ENCODE measurements at regions not wholly inside any gene's neighbourhood (a gene's known extent, or its start where the extent isn't known, plus 50 kb on each side); places are given as distances from the start of the nearest gene placed in this dataset.
"Not testable (repeated sequence)": the region's sequence is repeated elsewhere in the genome, so short reads cannot be mapped to it uniquely, and the experiment has no call there.

DNA sequence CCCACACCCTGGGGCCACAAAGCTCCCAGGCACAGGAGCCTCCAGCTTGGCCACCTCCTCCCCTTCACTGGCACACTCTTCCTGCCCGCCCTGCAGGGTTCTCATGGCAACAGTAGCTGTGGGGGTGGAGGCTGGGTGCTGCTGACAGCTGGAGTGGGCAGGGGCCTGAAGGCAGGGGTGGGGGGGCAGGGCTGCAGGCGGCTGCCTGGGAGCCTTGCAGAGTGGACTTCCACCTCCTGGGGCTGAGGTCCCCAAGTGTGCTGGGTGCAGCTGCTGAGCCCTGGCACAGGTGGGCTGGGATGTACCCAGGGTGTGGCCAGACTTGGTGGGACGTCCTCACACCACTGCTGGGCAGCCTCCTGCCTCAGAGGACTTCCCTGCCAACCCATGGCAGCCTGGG is 254.8 kb downstream of the ANKRD30B start:
- peak; percentile 24; the same call in 2 of the 3 replicates for ATAC-seq (ENCODE audit: low read depth)
- DNase-seq (ENCODE audit: low spot score); H3K9me3 ChIP-seq (ENCODE audit: severe bottlenecking): not testable (repeated sequence)

DNA sequence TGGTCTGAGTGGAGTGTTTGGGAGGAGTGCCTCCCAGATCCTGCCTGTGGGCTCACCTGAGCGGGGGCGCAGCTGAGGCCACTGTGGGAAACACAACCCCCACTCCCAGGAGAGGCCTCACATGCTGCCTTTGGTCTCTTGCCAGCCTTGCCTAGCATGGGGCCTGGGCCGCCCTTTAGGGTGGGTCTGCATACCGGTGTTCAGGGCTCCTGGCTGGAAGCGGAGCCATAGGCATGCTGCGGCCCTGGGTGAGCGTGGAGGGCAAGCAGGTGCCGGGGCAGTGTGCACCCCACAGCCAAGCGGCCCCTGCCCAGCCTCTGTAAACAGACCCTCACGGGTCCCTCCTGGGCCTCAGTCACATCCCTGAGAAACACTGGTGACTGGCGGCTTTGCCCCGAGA is 255.3 kb downstream of the ANKRD30B start:
- not testable (repeated sequence) for H3K36me3 ChIP-seq (ENCODE audit: low read depth); H3K27ac ChIP-seq (ENCODE audit: poor library complexity, severe bottlenecking); DNase-seq (ENCODE audit: low spot score); H3K27me3 ChIP-seq (ENCODE audit: insufficient read depth, poor library complexity, severe bottlenecking); H3K9me3 ChIP-seq (ENCODE audit: severe bottlenecking); H3K4me3 ChIP-seq (ENCODE audit: severe bottlenecking); ATAC-seq (ENCODE audit: low read depth); H3K4me1 ChIP-seq (ENCODE audit: insufficient read depth, poor library complexity, severe bottlenecking)

More for the DNA sequence above, 254.8 kb downstream of the ANKRD30B start:
- H3K36me3 ChIP-seq (ENCODE audit: low read depth); H3K27ac ChIP-seq (ENCODE audit: poor library complexity, severe bottlenecking); H3K4me3 ChIP-seq (ENCODE audit: severe bottlenecking); H3K4me1 ChIP-seq (ENCODE audit: insufficient read depth, poor library complexity, severe bottlenecking); H3K27me3 ChIP-seq (ENCODE audit: insufficient read depth, poor library complexity, severe bottlenecking): not testable (repeated sequence)

DNA sequence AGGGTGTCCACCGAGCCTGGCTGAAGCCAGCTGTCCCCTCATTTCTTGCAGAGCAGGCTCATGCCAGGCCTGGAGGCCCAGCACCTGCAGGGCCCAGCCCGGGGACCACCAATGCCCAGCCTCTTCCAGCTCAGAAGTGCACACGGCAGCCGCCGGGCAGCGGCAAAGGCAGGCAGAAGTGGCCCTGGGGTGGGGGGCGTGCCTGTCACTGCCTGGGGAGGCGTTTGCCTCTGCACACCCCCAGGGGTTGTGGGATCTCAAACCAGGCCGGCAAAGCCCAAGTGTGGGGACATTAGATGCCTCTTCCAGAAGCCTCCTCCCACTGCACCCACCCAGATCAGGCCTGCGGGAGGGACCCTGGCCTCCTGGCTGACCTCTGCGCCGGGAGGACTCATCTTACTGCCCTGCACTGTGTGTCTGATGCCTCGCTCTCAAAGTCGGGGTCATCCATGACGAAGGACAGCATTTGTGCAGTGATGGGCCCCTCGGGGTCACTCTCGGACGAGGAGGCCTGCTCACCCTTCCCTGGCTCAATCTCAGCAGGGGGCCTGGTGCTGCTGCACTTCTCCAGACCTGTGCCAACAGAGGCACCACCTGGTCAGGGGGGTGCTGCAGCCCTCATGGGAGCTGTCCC is 255.8 kb downstream of the ANKRD30B start:
- not testable (repeated sequence) for ATAC-seq (ENCODE audit: low read depth); H3K4me3 ChIP-seq (ENCODE audit: severe bottlenecking); H3K27me3 ChIP-seq (ENCODE audit: insufficient read depth, poor library complexity, severe bottlenecking); H3K27ac ChIP-seq (ENCODE audit: poor library complexity, severe bottlenecking); H3K4me1 ChIP-seq (ENCODE audit: insufficient read depth, poor library complexity, severe bottlenecking); H3K9me3 ChIP-seq (ENCODE audit: severe bottlenecking); DNase-seq (ENCODE audit: low spot score); H3K36me3 ChIP-seq (ENCODE audit: low read depth)

DNA sequence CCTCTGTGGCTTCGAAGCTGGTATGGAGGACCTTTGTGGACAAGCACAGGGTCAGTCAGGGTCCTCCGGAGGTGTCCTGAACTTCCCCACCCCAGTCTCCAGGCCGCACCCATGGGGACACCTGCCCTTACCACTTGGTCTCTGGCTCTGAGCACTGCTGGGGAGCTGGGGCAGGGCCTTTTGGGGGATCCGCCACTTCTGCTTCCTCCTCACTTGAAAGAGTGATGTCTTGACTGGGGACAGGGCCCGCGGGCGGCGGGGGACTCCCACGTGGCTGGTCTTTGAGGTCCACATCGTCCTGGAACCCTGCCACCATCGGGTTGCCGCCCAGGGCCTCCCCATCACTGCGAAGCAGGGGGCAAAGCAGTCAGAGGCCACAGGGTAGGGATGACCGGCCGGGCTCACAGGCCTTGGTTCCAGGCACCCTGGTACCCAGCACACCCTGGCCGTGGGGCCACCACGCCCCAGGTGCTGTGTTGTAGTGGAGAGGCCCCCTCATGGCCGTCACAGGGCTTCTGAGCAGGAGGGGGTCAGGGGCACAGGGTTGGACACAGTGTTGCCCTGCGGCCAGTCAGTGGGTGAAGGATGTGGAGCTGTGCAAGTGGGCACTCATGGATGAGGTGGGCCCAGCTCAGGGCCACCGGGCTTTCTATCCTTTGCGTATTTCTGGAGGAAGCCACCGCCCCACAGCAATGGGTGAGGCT is 256.4 kb downstream of the ANKRD30B start:
- not testable (repeated sequence) for H3K27me3 ChIP-seq (ENCODE audit: insufficient read depth, poor library complexity, severe bottlenecking); DNase-seq (ENCODE audit: low spot score); H3K36me3 ChIP-seq (ENCODE audit: low read depth); ATAC-seq (ENCODE audit: low read depth); H3K4me3 ChIP-seq (ENCODE audit: severe bottlenecking); H3K4me1 ChIP-seq (ENCODE audit: insufficient read depth, poor library complexity, severe bottlenecking); H3K9me3 ChIP-seq (ENCODE audit: severe bottlenecking); H3K27ac ChIP-seq (ENCODE audit: poor library complexity, severe bottlenecking)

DNA sequence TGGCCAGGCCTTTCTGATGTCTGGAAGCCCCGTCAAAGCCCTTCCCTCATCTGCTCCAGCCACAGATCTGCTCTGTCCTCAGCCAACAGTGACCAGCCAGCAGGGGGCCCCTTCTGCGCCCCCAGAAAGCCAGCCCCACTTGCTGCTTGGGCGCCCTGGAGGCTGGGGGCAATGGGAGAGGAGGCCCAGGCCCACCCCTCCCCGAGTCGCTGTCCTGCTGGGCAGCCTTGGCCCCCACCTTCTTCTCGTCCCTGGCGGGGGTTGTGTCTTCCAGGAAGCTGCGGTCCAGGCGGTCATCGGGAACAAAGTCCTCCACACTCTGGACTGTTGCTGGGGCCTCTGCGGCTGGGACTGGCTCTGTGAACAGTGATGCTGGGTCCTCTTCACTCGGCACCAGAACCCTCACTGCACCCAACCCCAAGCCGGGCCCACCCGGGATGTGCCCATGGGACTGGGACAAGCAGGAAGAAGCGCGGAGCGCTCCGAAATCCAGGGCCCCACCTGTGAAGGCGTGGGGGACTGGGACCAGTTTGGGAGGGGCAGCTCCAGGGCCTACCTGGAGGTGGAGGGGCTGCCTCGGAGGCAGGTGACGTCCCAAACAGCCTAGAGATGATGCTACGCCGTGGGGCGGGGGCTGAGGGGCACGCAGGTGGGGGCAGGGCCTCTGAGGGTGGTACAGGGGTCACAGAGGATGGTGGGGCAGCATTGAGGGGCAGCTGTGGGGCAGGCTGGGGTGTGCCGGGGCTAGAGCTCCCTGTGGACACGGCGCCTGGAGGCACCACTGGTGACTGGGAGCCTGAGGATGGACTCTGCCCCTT is 257.6 kb downstream of the ANKRD30B start:
- Histone ChIP-seq H3K4me3 (ENCODE audit: severe bottlenecking) (no peak overlapping the region), H3K4me1 (ENCODE audit: insufficient read depth, poor library complexity, severe bottlenecking) (no peaks in the 10 kb centered on the region), H3K27ac (ENCODE audit: poor library complexity, severe bottlenecking) (no peak overlapping the region), H3K9me3 (ENCODE audit: severe bottlenecking) (no peaks in the 10 kb centered on the region), H3K27me3 (ENCODE audit: insufficient read depth, poor library complexity, severe bottlenecking) (no peaks in the 10 kb centered on the region), H3K36me3 (ENCODE audit: low read depth) (no peaks in the 10 kb centered on the region)
- ATAC-seq (ENCODE audit: low read depth) (no peak), DNase-seq (ENCODE audit: low spot score) (no peak)
- TF ChIP-seq, protein P1, sequence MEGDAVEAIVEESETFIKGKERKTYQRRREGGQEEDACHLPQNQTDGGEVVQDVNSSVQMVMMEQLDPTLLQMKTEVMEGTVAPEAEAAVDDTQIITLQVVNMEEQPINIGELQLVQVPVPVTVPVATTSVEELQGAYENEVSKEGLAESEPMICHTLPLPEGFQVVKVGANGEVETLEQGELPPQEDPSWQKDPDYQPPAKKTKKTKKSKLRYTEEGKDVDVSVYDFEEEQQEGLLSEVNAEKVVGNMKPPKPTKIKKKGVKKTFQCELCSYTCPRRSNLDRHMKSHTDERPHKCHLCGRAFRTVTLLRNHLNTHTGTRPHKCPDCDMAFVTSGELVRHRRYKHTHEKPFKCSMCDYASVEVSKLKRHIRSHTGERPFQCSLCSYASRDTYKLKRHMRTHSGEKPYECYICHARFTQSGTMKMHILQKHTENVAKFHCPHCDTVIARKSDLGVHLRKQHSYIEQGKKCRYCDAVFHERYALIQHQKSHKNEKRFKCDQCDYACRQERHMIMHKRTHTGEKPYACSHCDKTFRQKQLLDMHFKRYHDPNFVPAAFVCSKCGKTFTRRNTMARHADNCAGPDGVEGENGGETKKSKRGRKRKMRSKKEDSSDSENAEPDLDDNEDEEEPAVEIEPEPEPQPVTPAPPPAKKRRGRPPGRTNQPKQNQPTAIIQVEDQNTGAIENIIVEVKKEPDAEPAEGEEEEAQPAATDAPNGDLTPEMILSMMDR (IDR thresholded peaks at IDR 0.05; ENCODE audit: poor library complexity, severe bottlenecking) = no peak

- not testable (repeated sequence) for H3K4me1 ChIP-seq (ENCODE audit: insufficient read depth, poor library complexity, severe bottlenecking); H3K27ac ChIP-seq (ENCODE audit: poor library complexity, severe bottlenecking); H3K27me3 ChIP-seq (ENCODE audit: insufficient read depth, poor library complexity, severe bottlenecking); H3K36me3 ChIP-seq (ENCODE audit: low read depth); H3K9me3 ChIP-seq (ENCODE audit: severe bottlenecking); ATAC-seq (ENCODE audit: low read depth); H3K4me3 ChIP-seq (ENCODE audit: severe bottlenecking); DNase-seq (ENCODE audit: low spot score)
Measured at GRCh38 chr18:15006616-15007015, 258.6 kb downstream of the ANKRD30B start.

DNA sequence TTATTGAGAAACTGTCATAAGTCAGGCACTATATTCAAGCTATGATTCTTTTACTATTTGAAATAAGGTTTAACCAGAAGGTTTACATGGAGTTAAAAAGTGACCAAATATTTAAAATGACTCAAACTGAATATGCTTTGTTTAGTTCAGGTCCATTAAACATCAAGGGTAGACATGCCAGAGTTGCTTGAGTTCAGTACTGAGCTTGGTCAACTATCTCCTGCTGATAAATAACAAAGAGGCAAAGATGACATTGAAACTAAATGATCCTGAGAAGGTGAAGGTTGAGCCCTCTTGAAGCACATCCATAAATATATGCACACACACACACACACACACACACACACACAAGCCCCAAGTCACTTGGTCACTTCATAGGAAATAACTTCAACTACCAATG is 278.1 kb downstream of the ANKRD30B start:
- not testable (repeated sequence) for H3K27me3 ChIP-seq (ENCODE audit: insufficient read depth, poor library complexity, severe bottlenecking); H3K4me3 ChIP-seq (ENCODE audit: severe bottlenecking); ATAC-seq (ENCODE audit: low read depth); H3K9me3 ChIP-seq (ENCODE audit: severe bottlenecking); H3K4me1 ChIP-seq (ENCODE audit: insufficient read depth, poor library complexity, severe bottlenecking); H3K36me3 ChIP-seq (ENCODE audit: low read depth); H3K27ac ChIP-seq (ENCODE audit: poor library complexity, severe bottlenecking); DNase-seq (ENCODE audit: low spot score)

All from RWPE2 (cell line).